Ishikawa (cell line): ENCODE measurements at regions not wholly inside any gene's neighbourhood (a gene's known extent, or its start where the extent isn't known, plus 50 kb on each side); places are given as distances from the start of the nearest gene placed in this dataset.

Experiments used
- CEBPB ChIP-seq: IDR thresholded peaks from 2 replicates; pipeline ENCODE4 v1.6.1; 2012
- CREB1 ChIP-seq: IDR thresholded peaks from 2 replicates; pipeline ENCODE4 v1.6.1; 2012; ENCODE audit warnings: low read depth
- EGR1 ChIP-seq: IDR thresholded peaks from 2 replicates; pipeline ENCODE4 v1.6.1; 2012
- EP300 ChIP-seq: IDR thresholded peaks from 2 replicates; pipeline ENCODE4 v1.6.1; 2012; ENCODE audit warnings: borderline replicate concordance
- FOXM1 ChIP-seq: IDR thresholded peaks from 2 replicates; pipeline ENCODE4 v1.6.1; 2012; ENCODE audit warnings: low read depth, borderline replicate concordance
- NFIC ChIP-seq: IDR thresholded peaks from 2 replicates; pipeline ENCODE4 v1.6.1; 2012
- RAD21 ChIP-seq: IDR thresholded peaks from 2 replicates; pipeline ENCODE4 v1.6.1; 2012; ENCODE audit warnings: low read depth
- TAF1 ChIP-seq: IDR thresholded peaks from 2 replicates; pipeline ENCODE4 v1.6.1; 2012; ENCODE audit warnings: low read depth, mild to moderate bottlenecking
- TCF12 ChIP-seq: IDR thresholded peaks from 2 replicates; pipeline ENCODE4 v1.6.1; 2012; ENCODE audit warnings: low read depth
- TEAD4 ChIP-seq: IDR thresholded peaks from 2 replicates; pipeline ENCODE4 v1.6.1; 2012
- YY1 ChIP-seq: IDR thresholded peaks from 2 replicates; pipeline ENCODE4 v1.6.1; 2012; ENCODE audit warnings: low read depth
- ZBTB7A ChIP-seq: IDR thresholded peaks from 2 replicates; pipeline ENCODE4 v1.6.1; 2012; ENCODE audit warnings: low read depth
- TF ChIP-seq, protein P1 (sequence below): IDR thresholded peaks from 2 replicates; pipeline ENCODE4 v1.6.1; 2012
- TF ChIP-seq, protein P2 (sequence below): IDR thresholded peaks from 2 replicates; pipeline ENCODE4 v1.6.1; 2012
- TF ChIP-seq, protein P3 (sequence below): IDR thresholded peaks from 2 replicates; pipeline ENCODE4 v1.6.1; 2012; ENCODE audit warnings: low read depth, mild to moderate bottlenecking

DNA sequence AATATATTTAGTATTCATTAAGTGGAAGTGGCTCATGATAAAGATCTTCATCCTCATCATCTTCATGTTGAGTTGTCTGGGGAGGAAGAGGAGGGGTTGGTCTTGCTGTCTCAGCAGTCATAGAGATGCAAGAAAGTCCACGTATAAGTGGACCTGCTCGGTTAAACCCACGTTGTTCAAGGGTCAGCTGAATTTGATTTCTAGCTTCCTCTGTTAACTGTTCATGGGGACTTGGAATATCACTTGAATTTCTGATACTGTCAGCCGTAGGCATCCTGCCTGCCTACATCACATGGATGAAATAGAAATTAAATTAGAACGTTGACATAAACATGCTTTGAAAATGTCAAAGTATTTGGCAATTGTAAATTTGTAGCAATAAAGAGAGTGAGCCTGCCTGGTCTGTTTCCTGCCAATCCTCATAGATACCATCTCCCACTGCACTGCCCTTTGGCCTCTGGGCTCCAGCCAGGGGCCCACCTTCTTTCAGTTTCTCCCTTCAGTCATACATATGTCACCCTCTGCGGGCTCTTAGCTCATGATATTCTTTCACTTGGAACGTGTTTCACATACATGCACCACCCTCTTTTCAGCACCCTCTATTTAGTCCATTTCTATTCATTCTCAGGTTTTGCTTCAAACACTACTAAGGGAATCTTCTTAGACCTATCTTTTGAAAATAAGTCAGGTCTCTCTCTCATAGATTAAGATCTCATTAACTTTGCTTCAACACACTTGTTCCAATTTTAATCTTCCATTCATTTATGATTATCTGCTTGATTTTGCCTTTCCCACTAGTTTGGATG is 376.3 kb downstream of the IPMK start:
- TF ChIP-seq ZBTB7A: no peak
- TF ChIP-seq CEBPB: no peak
- TF ChIP-seq TEAD4: no peak
- no peak for TF ChIP-seq TCF12
- no peak for TF ChIP-seq CREB1
- no peak for TF ChIP-seq TAF1

DNA sequence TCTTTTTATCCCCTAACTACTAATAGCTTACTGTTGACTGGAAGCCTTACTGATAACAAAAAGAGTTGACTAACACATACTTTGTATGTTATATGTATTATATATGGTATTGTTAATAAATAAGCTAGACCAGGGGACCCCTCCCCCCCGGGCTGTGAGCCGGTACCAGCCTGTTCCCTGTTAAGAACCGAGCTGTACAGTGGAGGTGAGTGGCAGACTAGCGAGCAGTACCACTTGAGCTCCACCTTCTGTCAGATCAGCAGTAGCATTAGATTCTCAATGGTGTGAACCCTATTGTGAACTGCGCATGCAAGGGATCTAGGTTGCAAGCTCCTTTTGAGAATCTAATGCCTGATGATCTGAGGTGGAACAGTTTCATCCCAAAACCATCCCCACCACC is 377.0 kb downstream of the IPMK start:
- no peak for TF ChIP-seq EP300
- no peak for TF ChIP-seq TEAD4
- no peak for TF ChIP-seq TCF12
- TF ChIP-seq EGR1: no peak
- TF ChIP-seq TAF1: no peak
- no peak for TF ChIP-seq CEBPB
- TF ChIP-seq, protein P1, sequence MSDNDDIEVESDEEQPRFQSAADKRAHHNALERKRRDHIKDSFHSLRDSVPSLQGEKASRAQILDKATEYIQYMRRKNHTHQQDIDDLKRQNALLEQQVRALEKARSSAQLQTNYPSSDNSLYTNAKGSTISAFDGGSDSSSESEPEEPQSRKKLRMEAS: no peak
- TF ChIP-seq RAD21: no peak
- TF ChIP-seq, protein P2, sequence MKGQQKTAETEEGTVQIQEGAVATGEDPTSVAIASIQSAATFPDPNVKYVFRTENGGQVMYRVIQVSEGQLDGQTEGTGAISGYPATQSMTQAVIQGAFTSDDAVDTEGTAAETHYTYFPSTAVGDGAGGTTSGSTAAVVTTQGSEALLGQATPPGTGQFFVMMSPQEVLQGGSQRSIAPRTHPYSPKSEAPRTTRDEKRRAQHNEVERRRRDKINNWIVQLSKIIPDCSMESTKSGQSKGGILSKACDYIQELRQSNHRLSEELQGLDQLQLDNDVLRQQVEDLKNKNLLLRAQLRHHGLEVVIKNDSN: no peak
- TF ChIP-seq NFIC: no peak
- TF ChIP-seq FOXM1: no peak

DNA sequence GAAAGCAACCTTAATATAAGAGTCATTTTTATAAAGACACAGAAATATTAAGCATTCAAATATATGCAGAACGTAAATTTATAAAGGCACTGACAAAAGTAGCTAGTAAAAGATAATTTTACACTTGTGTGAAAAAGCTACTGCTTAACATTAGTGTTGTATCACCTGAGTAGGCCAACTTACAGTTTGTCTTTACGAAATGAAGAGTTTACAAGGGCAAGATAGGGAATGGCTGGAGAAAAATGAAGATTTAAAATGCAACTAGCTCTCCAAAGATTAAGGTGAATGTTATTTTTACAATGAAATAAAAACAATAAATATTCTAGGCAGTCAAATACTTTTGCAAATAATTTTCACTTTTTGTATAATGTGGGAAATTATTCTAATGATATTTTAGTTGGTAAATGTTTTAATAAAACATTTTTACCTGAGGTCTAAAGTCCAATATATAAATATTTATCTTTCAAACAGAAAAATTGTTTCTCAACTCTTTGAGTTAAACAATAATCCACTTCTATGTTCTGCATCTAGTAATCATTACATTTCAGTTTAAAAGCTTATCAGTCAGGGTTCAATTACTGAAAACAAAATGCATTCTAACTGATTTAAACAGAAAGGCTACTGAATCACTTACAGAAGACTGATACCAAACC is 382.6 kb downstream of the IPMK start:
- no peak for TF ChIP-seq TAF1
- no peak for TF ChIP-seq CEBPB
- TF ChIP-seq NFIC: no peak
- no peak for TF ChIP-seq FOXM1
- TF ChIP-seq EP300: no peak
- TF ChIP-seq, protein P3, sequence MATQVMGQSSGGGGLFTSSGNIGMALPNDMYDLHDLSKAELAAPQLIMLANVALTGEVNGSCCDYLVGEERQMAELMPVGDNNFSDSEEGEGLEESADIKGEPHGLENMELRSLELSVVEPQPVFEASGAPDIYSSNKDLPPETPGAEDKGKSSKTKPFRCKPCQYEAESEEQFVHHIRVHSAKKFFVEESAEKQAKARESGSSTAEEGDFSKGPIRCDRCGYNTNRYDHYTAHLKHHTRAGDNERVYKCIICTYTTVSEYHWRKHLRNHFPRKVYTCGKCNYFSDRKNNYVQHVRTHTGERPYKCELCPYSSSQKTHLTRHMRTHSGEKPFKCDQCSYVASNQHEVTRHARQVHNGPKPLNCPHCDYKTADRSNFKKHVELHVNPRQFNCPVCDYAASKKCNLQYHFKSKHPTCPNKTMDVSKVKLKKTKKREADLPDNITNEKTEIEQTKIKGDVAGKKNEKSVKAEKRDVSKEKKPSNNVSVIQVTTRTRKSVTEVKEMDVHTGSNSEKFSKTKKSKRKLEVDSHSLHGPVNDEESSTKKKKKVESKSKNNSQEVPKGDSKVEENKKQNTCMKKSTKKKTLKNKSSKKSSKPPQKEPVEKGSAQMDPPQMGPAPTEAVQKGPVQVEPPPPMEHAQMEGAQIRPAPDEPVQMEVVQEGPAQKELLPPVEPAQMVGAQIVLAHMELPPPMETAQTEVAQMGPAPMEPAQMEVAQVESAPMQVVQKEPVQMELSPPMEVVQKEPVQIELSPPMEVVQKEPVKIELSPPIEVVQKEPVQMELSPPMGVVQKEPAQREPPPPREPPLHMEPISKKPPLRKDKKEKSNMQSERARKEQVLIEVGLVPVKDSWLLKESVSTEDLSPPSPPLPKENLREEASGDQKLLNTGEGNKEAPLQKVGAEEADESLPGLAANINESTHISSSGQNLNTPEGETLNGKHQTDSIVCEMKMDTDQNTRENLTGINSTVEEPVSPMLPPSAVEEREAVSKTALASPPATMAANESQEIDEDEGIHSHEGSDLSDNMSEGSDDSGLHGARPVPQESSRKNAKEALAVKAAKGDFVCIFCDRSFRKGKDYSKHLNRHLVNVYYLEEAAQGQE: no peak

DNA sequence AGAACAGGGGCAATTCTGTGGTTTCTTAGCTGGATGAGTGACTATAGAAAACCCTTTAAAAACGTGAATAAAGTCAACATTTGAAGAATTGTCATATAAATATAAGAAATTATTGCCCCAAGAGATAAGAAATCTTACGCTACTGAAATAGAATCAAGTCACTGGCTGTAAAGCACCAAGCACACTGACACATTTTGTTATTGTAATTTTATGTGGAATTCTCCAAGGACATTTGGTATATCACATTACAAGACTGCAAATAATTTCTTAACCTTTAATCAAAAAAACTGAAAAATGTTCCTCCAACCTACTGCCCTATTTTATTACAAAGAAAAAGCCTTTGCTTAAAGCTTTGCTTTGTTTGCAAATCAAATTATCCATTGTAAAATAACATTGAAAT is 383.3 kb downstream of the IPMK start:
- TF ChIP-seq EP300: no peak

DNA sequence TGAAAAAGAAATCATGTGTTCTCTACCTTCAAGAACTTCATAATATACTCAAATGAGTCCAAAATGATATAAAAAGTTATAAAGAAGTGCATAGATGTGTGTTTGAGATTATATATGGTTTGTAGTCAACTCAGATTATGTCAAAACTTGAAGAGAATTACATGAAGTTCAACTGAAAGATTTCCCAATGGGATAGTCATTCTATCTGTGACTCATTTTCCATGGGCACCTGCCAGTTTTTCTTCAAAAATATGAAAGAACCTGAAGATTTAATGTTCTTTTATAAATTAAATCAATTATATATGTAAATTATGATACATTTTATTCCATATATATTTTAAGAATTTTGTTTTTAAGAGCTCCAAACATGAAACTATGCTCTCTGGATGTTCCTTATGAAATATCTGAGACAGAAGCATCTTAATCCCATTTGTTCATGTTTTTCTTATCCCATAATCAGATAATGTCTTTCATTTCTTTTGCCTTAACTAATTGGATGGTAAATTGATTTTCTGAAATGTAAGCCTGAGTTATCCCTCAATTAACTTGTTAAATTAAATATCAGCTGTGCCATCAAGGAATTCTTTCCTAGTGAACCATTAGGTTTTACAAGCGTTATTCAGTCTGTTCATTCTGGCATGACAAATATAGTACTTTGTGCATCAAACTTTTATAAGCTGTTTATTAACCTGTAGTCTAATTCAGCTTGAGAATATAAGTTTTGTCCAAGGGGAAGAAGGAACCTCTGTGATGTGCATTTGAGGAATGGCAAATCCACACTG is 387.1 kb downstream of the IPMK start:
- TF ChIP-seq EGR1 (no peak), NFIC (no peak), CEBPB (no peak), CREB1 (no peak), TEAD4 (no peak), RAD21 (no peak), FOXM1 (no peak), TCF12 (no peak), EP300 (no peak), ZBTB7A (no peak), YY1 (no peak), TAF1 (no peak)
- TF ChIP-seq, protein P2: no peak
- TF ChIP-seq, protein P1: no peak
- TF ChIP-seq, protein P3: no peak

DNA sequence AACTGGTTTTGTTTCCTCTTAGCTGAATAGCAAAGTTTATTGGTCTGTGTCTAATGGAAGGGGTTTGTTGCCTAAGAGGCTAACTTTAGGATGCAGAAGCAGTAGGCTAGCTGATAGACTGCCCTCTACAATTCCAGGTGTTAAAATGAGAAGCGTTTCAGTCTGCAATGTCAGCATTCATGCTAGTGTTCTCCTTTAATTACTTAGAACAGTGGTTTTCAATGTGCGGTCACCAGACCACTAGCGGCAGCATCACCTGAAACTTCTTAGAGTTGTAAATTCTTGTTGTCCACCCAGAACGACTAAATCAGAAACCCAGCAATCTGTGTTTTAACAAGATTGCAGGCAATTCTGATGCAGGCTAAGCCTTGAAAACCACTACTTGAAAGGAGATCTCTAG is 392.9 kb downstream of the IPMK start:
- TF ChIP-seq TCF12 (no peak), ZBTB7A (no peak)
- TF ChIP-seq, protein P2: no peak
